Tibial nerve (tissue), 4 donors: ENCODE measurements at regions not wholly inside any gene's neighbourhood (a gene's known extent, or its start where the extent isn't known, plus 50 kb on each side); places are given as distances from the start of the nearest gene placed in this dataset.

Experiments used
- DNase-seq, 2 donors: peaks; one replicate each; pipeline ENCODE4 v3.0.0-alpha.2; 2019; ENCODE audit warnings: low spot score in 2 of 2
- H3K27ac ChIP-seq, 4 donors: fragments of 200-600 bp; sonication (generic) in 3 of 4; one replicate each; pipeline ENCODE4 v1.5.1; 2017 to 2019; ENCODE audit warnings: mild to moderate bottlenecking in 1 of 4
- H3K27me3 ChIP-seq, 2 donors: fragments of 200-600 bp; sonication (generic) in 1 of 2; one replicate each; pipeline versions ENCODE4 v1.5.1 to v1.6.0; 2017 to 2019
- H3K36me3 ChIP-seq, 3 donors: fragments of 200-600 bp; sonication (generic); one replicate each; pipeline ENCODE4 v1.5.1; 2018 to 2019
- H3K4me1 ChIP-seq, 4 donors: fragments of 200-600 bp; sonication (generic) in 3 of 4; one replicate each; pipeline ENCODE4 v1.5.1; 2017 to 2019
- H3K4me3 ChIP-seq, 4 donors: fragments of 200-600 bp; sonication (generic) in 3 of 4; one replicate each; pipeline ENCODE4 v1.5.1; 2017 to 2019; ENCODE audit warnings: mild to moderate bottlenecking in 1 of 4, moderate library complexity in 1 of 4
- H3K9me3 ChIP-seq, 4 donors: fragments of 200-600 bp; sonication (generic) in 3 of 4; one replicate each; pipeline ENCODE4 v1.5.1; 2017 to 2019
- CTCF ChIP-seq, 5 experiments: fragments of 200-600 bp in 3 of 5; fragments of 450-650 bp in 2 of 5; sonication (generic) in 3 of 5; IDR thresholded peaks; one replicate each; pipeline ENCODE4 v1.5.1; 2016 to 2019; ENCODE audit warnings: antibody characterized with exemption in 5 of 5, mild to moderate bottlenecking in 3 of 5, moderate library complexity in 2 of 5
- EP300 ChIP-seq, 2 donors: sonication (generic); formaldehyde crosslinking; IDR thresholded peaks; one replicate each; pipeline ENCODE4 v1.6.1; 2017; ENCODE audit warnings: antibody characterized with exemption in 2 of 2, mild to moderate bottlenecking in 1 of 2
- POLR2A ChIP-seq, 2 donors: fragments of 450-650 bp; IDR thresholded peaks; one replicate each; pipeline ENCODE4 v1.6.1; 2017; ENCODE audit warnings: antibody characterized with exemption in 2 of 2, mild to moderate bottlenecking in 2 of 2, moderate library complexity in 2 of 2
- WGBS, 2 donors: methylation state at CpG; one replicate each; pipeline ENCODE4 v1.1.5; 2018; 5-methylcytosine and 5-hydroxymethylcytosine counted together

- WGBS, 2 donors = 29% methylated on average over 1 of the region's 1 CpG; no CpG with 5 or more reads in 1 of the 2 donors
- DNase-seq = no peak
- no peak overlapping the region for H3K27ac ChIP-seq
Observed at GRCh38 chrY:9018401-9018800, 318.9 kb upstream of the TSPY4 start.

GRCh38 chrY:9027729-9028375, 309.4 kb upstream of the TSPY4 start:
- no peak for DNase-seq
- WGBS, 2 donors = 43% methylated on average over 5 of the region's 9 CpGs; no CpG with 5 or more reads in 1 of the 2 donors
- H3K9me3 ChIP-seq = no peaks in the 10 kb centered on the region
- H3K27ac ChIP-seq = no peak overlapping the region
- no peaks in the 10 kb centered on the region for H3K4me1 ChIP-seq
- no peaks in the 10 kb centered on the region for H3K36me3 ChIP-seq
- H3K4me3 ChIP-seq = no peak overlapping the region
- no peaks in the 10 kb centered on the region for H3K27me3 ChIP-seq
- no peak for TF ChIP-seq EP300 (IDR thresholded peaks at IDR 0.05)
- no peak for TF ChIP-seq CTCF (IDR thresholded peaks at IDR 0.05)
- no peak for TF ChIP-seq POLR2A (IDR thresholded peaks at IDR 0.05)

More at GRCh38 chrY:9018401-9018800, 318.9 kb upstream of the TSPY4 start:
- no peaks in the 10 kb centered on the region for H3K36me3 ChIP-seq
- H3K27me3 ChIP-seq = no peaks in the 10 kb centered on the region
- TF ChIP-seq POLR2A (IDR thresholded peaks at IDR 0.05) = no peak
- TF ChIP-seq EP300 (IDR thresholded peaks at IDR 0.05) = no peak
- H3K4me3 ChIP-seq = no peak overlapping the region
- H3K9me3 ChIP-seq = no peaks in the 10 kb centered on the region
- no peaks in the 10 kb centered on the region for H3K4me1 ChIP-seq

- WGBS, 2 donors = 70% methylated on average over 1 of the region's 1 CpG; no CpG with 5 or more reads in 1 of the 2 donors
Observed at GRCh38 chrY:9029929-9030328, 307.3 kb upstream of the TSPY4 start.

DNA sequence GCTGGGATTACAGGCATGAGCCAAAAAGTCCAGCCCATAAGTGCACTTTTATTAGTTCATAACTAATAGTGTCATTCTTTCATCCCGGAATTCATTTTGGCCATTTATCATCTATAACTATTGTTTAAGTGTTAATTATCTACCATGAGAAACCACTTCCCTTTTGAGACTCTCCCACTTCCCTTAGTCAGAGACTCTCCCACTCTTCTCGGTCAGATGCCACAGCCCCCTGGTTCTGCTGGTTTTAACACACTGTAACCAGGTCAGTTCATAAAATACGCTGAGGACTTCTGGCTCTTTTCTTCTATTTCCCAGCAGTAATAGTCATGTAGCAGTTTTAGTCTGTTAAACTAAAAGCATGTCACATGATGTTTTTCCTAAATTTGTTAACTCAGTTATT, 303.0 kb upstream of the TSPY4 start:
- Histone ChIP-seq H3K9me3 (no peaks in the 10 kb centered on the region), H3K4me1 (no peaks in the 10 kb centered on the region), H3K27me3 (no peaks in the 10 kb centered on the region), H3K4me3 (no peak overlapping the region), H3K36me3 (no peaks in the 10 kb centered on the region), H3K27ac (no peak overlapping the region)
- 72% methylated on average over 3 of the region's 3 CpGs; no CpG with 5 or more reads in 1 of the 2 donors for WGBS, 2 donors
- TF ChIP-seq CTCF (IDR thresholded peaks at IDR 0.05) = no peak
- TF ChIP-seq EP300 (IDR thresholded peaks at IDR 0.05) = no peak
- TF ChIP-seq POLR2A (IDR thresholded peaks at IDR 0.05) = no peak
- DNase-seq = no peak

More at GRCh38 chrY:9029929-9030328, 307.3 kb upstream of the TSPY4 start:
- Histone ChIP-seq H3K27me3 (no peaks in the 10 kb centered on the region), H3K36me3 (no peaks in the 10 kb centered on the region), H3K4me1 (no peaks in the 10 kb centered on the region), H3K27ac (no peak overlapping the region), H3K4me3 (no peak overlapping the region), H3K9me3 (no peaks in the 10 kb centered on the region)
- DNase-seq = no peak
- no peak for TF ChIP-seq EP300 (IDR thresholded peaks at IDR 0.05)
- no peak for TF ChIP-seq CTCF (IDR thresholded peaks at IDR 0.05)
- TF ChIP-seq POLR2A (IDR thresholded peaks at IDR 0.05) = no peak

- H3K36me3 ChIP-seq = no peaks in the 10 kb centered on the region
- WGBS, 2 donors = 39% methylated on average over 3 of the region's 3 CpGs; no CpG with 5 or more reads in 1 of the 2 donors
- no peak for DNase-seq
- TF ChIP-seq EP300 (IDR thresholded peaks at IDR 0.05) = no peak
- no peak for TF ChIP-seq CTCF (IDR thresholded peaks at IDR 0.05)
- no peak for TF ChIP-seq POLR2A (IDR thresholded peaks at IDR 0.05)
- no peak overlapping the region for H3K4me3 ChIP-seq
- no peaks in the 10 kb centered on the region for H3K27me3 ChIP-seq
- H3K9me3 ChIP-seq = no peaks in the 10 kb centered on the region
- no peaks in the 10 kb centered on the region for H3K4me1 ChIP-seq
- H3K27ac ChIP-seq = no peak overlapping the region
Observed at GRCh38 chrY:9035246-9035645, 302.0 kb upstream of the TSPY4 start.
